GM23248 (cell line): ENCODE measurements at regions not wholly inside any gene's neighbourhood (a gene's known extent, or its start where the extent isn't known, plus 50 kb on each side); places are given as distances from the start of the nearest gene placed in this dataset.

Source experiments
- EZH2 ChIP-seq: fragments of 200-600 bp; sonication (generic); IDR thresholded peaks from 2 replicates; pipeline ENCODE4 v1.6.1; 2018; ENCODE audit warnings: antibody characterized with exemption, mild to moderate bottlenecking; ENCODE audit not compliant: insufficient read depth, poor library complexity, severe bottlenecking
- EZH2phosphoT487 ChIP-seq: fragments of 200-600 bp; sonication (generic); IDR thresholded peaks from 2 replicates; pipeline ENCODE4 v1.6.1; 2018; ENCODE audit warnings: antibody characterized with exemption, moderate library complexity, mild to moderate bottlenecking, low read depth; ENCODE audit not compliant: insufficient read depth

DNA sequence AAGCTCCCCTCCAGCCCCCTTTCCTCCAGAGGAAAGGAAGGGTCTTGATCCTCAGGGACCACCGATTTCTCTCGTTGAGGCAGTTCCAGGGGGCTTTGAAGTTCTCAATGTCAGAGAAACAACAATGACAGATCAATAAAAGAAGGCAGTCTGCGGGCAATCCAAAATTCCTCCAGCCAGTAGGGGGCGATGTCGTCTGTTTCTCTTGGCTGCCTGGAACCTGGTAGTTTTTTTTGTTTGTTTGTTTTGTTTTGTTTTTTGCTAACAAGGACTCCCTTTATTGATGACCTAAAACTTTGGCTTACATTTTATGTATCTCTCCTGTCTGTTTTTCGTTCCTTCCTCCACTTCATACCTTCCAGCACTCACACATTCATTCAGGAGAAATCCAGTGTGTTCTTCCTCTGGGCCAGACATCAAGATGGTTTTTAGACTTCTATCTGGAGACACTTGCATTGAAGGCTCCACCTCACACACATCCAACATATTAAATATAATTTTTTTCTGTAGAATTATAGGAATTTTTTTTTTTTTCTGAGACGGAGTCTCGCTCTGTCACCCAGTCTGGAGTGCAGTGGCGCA lies 276.6 kb downstream of the RPLP1 start:
- TF ChIP-seq EZH2 (no peak), EZH2phosphoT487 (no peak)
